ENCODE measurements at regions not wholly inside any gene's neighbourhood (a gene's known extent, or its start where the extent isn't known, plus 50 kb on each side); places are given as distances from the start of the nearest gene placed in this dataset.

DNA sequence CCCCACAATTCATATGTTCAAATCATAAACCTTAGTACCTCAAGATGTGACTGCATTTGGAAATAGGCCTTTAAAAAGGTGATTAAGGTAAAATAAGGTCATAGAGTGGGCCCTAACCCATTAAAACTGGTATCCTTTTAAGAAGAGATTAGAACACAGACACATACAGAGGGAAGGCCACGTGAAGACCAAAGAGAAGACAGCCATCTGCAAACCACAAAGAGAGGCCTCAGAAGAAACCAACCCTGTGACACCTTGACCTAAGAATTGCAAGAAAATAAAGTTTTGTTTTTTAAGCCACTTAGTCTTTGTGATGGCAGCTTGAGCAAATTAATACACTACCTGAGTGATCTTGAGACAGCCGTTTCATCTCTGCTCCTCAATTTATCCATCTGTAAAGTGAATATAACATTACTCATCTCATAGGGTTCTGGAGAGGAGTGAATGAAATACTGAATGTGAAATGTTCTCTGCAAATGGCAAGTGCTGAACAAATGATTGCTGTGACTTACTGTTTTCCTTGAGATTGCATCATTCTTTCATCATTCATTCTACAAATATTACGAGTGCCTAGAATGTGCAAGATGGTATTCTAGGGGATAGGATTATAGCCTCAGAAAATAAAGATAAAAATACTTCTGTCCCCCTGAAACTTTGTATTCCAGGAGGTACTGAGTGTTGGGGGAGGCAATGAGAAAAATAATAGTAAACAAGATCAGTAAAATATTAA lies 222.0 kb upstream of the CDH13 start:
- no peak for DNase-seq

DNA sequence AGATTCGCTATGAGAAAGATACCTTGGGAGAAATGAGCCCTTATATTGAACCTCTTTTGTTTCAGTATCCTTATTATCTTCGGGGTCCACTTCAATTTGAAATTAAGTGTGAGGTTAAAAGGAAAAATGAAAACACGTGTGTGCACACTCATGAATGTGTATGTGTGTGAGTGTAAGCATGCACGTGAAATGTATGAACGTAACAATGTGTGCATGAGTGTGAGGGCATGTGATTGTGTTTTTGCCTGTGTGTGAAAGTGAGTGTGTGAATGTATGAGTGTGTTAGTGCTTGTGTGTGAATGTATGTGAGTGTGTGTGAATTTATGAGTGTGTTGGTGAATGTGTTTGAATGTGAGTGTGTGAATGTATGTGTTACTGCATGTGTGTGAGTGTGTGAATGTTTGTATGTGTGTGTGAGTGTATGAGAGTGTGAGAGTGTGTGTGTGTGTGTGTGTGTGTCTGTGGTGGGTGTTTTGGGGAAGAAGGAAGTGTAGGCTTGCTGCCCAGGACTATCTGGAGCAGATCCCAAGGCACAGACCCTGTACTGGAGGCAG lies 224.0 kb upstream of the CDH13 start:
- DNase-seq = no peak

- DNase-seq = no peak
Measured at GRCh38 chr16:82400046-82400445, 226.7 kb upstream of the CDH13 start.

DNA sequence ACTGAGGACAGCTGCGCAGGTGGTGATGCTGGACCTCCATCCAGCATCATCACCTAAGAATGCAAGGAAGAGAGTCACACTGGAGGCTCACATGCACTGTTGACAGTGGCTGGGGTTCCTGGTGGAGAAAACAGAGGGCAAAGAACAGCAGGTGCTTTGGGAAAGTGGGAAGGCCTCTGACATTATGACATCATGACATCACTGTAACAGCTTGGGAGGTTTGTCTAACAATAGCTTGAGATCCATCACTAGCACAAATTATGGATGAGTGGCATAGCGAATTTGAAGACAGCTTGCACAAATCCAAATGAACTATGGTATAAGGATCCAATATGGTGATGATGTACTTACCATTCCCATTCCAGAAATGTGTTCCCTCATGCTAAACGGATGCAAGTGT lies 226.5 kb upstream of the MPHOSPH6 start:
- DNase-seq = no peak

DNA sequence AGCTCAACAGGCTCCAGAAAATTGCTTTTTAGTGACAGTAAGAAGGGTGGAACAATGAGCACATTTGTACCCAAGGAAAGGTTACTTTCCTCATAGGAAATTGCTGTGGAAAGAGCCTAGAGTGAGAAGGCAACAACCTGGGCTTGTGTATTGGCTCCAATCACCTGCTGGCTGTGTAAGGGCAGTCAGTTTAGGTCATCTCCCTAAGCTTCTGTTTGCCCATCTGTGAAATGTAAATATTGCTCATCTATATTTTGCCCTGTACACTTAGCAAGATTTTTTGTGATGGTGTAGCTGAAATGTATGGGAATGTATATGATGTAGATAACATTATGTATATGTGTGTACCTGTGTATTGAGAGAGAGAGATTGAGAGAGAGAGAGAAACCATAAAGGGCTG lies 225.2 kb upstream of the MPHOSPH6 start:
- DNase-seq = no peak

DNA sequence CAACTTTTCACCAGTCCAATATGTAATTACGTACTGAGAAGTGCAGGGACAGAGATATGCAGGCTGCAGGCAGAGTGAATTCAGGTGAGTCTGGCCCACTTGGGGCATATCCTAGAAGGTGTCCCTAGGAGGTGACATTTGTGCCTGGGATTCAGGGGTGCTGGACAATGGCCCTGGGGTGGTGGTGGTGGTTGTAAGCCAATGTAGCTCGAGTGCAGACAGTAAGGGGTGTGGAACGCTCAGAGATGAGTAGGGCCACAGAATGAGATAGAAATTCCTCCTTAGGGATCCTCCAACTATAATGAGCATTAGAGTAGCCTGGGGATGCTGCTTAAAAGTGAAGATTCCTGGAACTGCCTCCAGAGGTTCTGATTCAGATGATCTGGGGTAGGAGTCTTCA lies 221.7 kb upstream of the MPHOSPH6 start:
- DNase-seq = no peak

GRCh38 chr16:82389956-82390650 lies 220.1 kb upstream of the MPHOSPH6 start:
- DNase-seq = no peak

DNA sequence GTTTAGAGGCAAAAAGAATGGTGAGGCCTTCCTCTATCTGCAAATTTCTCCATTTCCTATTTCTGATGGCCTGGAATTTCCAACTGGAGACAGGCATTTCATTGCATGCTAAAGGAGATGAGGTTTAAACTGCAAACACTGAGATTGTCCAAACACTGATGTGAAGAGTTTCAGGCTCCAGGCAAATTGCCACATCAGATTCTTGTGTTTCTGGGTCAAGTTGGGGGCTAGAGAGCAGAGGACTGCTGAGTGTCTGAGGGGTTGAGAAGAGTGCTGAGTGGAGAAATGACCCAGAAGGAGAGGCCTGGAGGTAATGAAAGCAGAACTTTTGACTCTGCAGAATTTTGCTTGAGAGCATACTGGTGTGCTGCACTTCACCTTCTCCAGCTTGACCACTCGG lies 216.7 kb upstream of the MPHOSPH6 start:
- no peak for DNase-seq

- no peak for DNase-seq
Measured at GRCh38 chr16:82384949-82385348, 214.9 kb upstream of the MPHOSPH6 start.

DNA sequence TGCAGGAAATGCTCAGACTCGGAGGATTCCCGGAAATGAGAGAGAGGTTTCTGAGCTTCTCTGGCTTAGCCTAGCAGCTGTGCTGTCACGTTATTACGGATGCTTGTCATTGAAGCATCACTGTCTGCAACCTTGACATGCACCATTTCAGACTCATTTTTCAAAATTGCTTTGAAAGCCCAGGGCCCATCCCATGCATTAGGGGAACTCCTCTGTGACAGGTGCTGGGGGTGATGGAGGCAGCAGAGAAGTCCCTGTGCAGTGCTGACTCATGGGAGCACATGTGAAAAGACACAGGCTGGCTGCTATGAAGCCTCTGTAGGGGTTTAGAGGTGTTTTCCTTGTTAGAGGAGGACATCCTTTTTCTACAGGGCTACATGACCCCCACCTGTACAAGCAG lies 214.0 kb upstream of the MPHOSPH6 start:
- no peak for DNase-seq

DNA sequence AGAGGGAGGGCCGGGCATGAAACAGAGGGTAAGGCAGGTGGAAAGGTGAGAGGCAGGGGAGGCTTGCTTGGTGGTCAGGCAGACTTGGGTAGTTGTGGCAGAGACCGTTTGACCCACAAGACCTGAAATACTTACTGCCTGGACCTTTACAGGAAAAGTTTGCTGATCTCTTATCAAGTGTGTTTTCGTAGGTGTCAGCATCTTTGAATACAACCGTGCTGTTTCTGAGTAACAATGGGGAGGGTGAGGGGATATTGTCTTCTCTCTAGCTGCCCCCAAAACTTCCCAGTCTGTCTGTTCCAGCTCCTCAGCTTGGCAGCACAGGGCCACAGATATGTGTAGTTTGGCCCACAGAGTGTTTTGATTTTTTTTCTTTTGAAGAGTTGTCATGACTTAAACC lies 212.5 kb upstream of the MPHOSPH6 start:
- DNase-seq = no peak

DNA sequence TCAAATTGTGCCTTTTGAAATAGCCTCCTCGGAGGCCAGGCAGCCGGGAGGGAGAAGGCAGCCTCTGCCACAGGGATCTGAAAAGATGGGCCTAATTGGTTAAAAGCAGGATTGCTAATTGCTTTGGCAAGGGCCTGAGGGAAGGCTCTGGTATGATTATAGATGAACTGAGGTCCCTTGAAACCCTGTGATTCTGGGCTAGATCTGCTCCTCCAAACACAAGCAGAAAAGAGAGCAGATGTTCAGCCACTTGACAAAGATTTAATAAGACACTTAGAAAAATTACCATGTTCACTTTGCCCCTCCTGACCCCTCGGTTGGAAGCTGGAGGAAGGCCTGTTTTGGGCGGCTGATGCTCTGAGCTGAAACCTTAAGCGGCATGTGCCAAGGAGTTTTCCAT lies 209.5 kb upstream of the MPHOSPH6 start:
- no peak for DNase-seq

DNA sequence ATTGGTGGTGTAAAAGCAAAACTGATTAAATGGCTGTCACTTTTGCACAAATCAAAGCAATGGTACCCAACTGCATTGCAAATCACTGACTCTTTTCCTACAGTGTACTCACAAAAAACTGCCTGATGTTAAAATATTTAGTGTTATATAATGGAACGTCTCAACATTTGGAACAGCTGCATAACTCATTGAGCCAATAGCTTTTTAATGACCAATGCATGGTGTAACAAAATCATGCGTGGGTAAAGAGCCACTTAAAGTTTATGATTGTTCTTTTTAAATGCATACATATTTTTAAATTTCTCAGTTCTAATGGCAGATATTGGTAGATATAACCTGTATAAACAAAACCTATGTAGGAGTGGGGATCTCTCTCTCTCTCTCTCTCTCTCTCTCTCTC lies 204.0 kb upstream of the MPHOSPH6 start:
- no peak for DNase-seq

DNA sequence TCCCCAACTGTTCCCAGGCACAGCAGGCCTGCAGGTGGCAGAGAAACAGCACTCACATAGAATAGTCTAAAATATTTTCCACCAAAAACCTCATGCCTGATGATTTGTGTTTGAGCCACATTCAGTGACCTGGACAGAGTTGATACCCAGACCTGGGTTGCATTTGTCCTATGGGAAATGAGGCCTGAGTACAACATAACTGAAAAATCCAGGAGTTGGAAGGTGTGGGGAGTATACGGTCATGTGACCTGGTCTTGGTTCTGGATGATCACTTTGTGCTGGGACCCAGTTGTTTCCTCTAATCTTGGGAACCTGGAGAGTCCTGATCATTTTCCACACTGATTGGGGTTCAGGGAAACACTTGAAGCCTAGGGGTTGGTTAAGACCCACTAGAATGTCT lies 200.3 kb upstream of the MPHOSPH6 start:
- no peak for DNase-seq

DNA sequence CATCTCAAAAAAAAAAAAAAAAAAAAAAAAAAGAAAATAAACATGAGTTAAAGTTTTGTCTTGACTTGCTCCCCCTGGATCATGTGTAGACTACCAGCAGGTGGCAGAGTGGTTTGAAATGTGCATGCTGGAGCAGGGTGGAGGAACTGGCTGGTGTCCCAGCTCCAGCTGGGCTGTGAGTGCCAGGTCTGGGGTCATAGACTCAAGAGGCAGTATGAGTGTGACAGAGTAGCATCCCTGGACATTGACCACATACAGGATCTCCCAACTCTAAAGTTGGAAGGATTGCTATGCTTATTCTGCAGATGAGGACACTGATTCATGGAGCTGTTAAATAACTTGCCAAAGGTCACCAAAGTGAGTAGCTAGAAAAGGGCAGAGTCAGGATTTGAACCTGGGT lies 198.0 kb upstream of the MPHOSPH6 start:
- DNase-seq = no peak

GRCh38 chr16:82366462-82366861 lies 196.4 kb upstream of the MPHOSPH6 start:
- DNase-seq = no peak

- DNase-seq = no peak
Measured at GRCh38 chr16:82364690-82365089, 194.7 kb upstream of the MPHOSPH6 start.

DNA sequence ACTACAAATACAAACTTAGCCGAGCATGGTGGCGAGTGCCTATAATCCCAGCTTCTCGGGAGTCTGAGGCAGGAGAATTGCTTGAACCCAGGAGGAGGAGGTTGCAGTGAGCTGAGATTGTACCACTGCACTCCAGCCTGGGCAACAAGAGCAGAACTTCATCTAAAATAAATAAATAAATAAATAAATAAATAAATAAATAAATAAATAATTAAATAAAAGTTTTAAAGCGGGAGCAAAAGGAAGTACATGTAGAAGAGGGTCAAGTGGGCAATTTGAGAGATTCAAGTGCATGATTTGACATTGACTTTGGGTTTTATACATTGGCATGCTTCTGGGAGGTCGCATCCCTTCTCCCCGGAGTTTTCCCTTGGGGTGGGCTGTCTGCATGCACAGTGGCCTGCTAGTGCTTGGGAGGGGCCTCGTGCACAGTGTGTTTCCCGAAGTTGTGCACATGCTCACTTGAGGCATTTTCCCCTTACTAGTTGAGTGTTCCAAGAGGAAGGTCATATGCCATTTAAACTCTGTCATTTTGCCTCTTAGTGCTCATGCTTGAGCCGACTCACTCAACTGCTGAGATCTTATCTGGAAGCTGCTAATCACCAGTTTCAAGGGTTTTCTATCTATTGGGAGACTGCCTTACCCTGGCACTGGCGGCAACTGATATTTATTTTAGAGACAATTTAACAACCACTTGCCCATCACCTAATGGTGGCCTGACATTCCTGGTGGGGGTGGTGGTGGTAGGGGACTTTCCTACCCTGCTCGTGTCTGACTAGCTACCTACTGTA lies 193.2 kb upstream of the MPHOSPH6 start:
- DNase-seq = no peak

GRCh38 chr16:82361885-82362284 lies 191.9 kb upstream of the MPHOSPH6 start:
- no peak for DNase-seq

DNA sequence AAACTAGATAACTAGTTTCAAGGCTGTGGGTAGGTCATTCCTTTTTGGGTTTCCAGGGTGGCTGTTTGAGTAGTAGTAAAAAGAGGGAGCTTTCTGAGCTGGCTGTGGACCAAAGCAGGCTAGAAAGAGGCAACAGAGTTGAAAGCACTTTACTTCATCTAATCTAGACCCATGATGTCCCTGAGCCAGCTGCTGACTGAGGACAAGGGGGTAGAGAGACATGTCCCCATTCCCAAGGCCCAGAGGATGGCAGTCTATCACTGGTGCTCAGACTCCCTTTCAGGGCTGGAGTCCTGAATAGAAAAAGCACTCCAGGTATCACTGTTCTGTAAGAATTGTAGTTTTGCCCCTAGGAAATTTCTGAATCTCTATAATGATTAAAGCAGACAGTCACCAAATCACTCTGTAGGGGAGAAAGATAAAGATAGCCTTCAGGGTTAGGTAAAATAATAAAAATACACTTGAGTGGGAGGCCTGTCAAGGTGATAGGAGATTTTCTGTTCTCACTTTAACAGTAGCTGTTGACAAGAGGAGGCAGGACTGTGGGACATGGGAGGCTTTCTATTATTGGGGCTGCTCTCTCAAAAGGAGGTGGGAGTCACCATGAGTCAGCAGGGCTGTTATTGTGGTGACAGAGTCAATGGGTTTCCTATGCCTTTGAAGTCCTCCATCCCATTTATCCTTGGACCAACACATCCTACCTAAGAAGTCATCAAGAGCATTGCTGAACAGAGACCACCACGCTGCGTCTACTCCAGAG lies 190.2 kb upstream of the MPHOSPH6 start:
- DNase-seq = no peak

DNA sequence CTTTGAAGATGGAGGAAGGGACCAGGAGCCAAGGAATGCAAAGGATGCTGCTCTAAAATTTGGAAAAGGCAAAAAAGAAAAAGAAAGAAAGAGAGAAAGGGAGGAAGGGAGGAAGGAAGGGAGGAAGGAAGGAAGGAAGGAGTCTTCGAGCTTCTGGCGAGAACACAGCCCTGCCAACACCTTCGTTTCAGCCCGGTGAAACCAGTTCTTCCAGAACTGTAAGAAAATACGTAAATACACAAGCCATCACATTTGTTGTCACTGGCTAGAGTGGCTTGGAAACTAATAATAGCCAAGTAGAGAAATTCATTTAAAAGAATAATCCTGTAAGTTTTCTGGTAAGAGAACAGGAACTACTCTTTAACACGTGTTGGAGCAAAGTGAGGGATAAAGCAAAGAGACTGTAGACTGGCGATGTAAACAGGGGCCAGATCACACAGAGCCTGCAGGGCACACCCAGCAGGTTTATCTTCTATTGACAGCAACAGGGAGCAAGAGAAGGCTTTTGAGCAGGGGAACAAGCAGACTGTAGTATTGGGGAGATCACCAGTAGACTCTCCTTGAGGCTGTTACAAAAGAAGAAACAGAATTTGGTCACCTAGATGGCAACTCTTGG lies 188.7 kb upstream of the MPHOSPH6 start:
- no peak for DNase-seq

GRCh38 chr16:82358161-82358560 lies 188.1 kb upstream of the MPHOSPH6 start:
- DNase-seq = no peak

Data from cerebellar nuclear complex (tissue), 1 donor.